GM12891 (cell line): ENCODE measurements at regions not wholly inside any gene's neighbourhood (a gene's known extent, or its start where the extent isn't known, plus 50 kb on each side); places are given as distances from the start of the nearest gene placed in this dataset.

Experiments
- POLR2A ChIP-seq: IDR thresholded peaks from 2 replicates; pipeline ENCODE4 v1.6.1; 2011; ENCODE audit warnings: low read depth, low read length, control low read depth
- POLR2AphosphoS5 ChIP-seq: IDR thresholded peaks from 2 replicates; pipeline ENCODE4 v1.6.1; 2011; ENCODE audit warnings: low read depth, low read length, control low read depth
- POU2F2 ChIP-seq: IDR thresholded peaks from 2 replicates; pipeline ENCODE4 v1.6.1; 2011; ENCODE audit warnings: low read depth, mild to moderate bottlenecking, control low read depth, low read length, moderate library complexity

GRCh38 chr13:40438999-40439797, 227.2 kb downstream of the FOXO1 start:
- TF ChIP-seq POLR2AphosphoS5 (no peak), POU2F2 (no peak), POLR2A (no peak)
